Skeletal muscle tissue (tissue), 3 donors: ENCODE measurements at regions not wholly inside any gene's neighbourhood (a gene's known extent, or its start where the extent isn't known, plus 50 kb on each side); places are given as distances from the start of the nearest gene placed in this dataset.

Experiments
- H3K27ac ChIP-seq: one replicate; pipeline ENCODE4 v1.7.0; 2013; ENCODE audit warnings: mild to moderate bottlenecking, low read depth, low read length, inconsistent platforms
- H3K27me3 ChIP-seq, 3 donors: one replicate each; pipeline ENCODE4 v1.7.0; 2013; ENCODE audit warnings: low read length in 3 of 3; ENCODE audit not compliant: control insufficient read depth in 3 of 3, insufficient read depth in 3 of 3
- H3K36me3 ChIP-seq, 3 donors: one replicate each; pipeline ENCODE4 v1.7.0; 2013; ENCODE audit warnings: low read length in 3 of 3; ENCODE audit not compliant: control insufficient read depth in 3 of 3, insufficient read depth in 3 of 3
- H3K4me1 ChIP-seq, 3 donors: one replicate each; pipeline ENCODE4 v1.7.0; 2013; ENCODE audit warnings: low read length in 3 of 3, mild to moderate bottlenecking in 3 of 3; ENCODE audit not compliant: control insufficient read depth in 3 of 3, insufficient read depth in 3 of 3
- H3K4me3 ChIP-seq, 3 donors: one replicate each; pipeline ENCODE4 v1.7.0; 2013; ENCODE audit warnings: low read length in 3 of 3
- H3K9ac ChIP-seq, 3 donors: one replicate each; pipeline ENCODE4 v1.7.0; 2013; ENCODE audit warnings: low read length in 3 of 3, mild to moderate bottlenecking in 3 of 3, moderate library complexity in 2 of 3, low read depth in 1 of 3
- H3K9me3 ChIP-seq, 3 donors: one replicate each; pipeline ENCODE4 v1.7.0; 2013; ENCODE audit warnings: low read length in 3 of 3; ENCODE audit not compliant: control insufficient read depth in 3 of 3
- donor health status: Osteomylitis.

- no peak overlapping the region for H3K27ac ChIP-seq
- no peaks in the 10 kb centered on the region for H3K36me3 ChIP-seq
- H3K4me1 ChIP-seq, result no peaks in the 10 kb centered on the region
- no peaks in the 10 kb centered on the region for H3K9me3 ChIP-seq
- no peak overlapping the region for H3K4me3 ChIP-seq
- no peak overlapping the region for H3K9ac ChIP-seq
- H3K27me3 ChIP-seq, result peaks cover 0 to 2% (median 0%) of the 10 kb centered on the region in 3 donors
Measured at GRCh38 chr18:37712776-37713175, 147.2 kb upstream of the CELF4 start.

- Histone ChIP-seq H3K9ac (no peak overlapping the region), H3K36me3 (no peaks in the 10 kb centered on the region), H3K9me3 (no peaks in the 10 kb centered on the region), H3K4me3 (no peak overlapping the region), H3K27ac (no peak overlapping the region), H3K27me3 (no peaks in the 10 kb centered on the region), H3K4me1 (no peaks in the 10 kb centered on the region)
Measured at GRCh38 chr18:37711766-37712505, 146.3 kb upstream of the CELF4 start.

GRCh38 chr18:37710726-37711125 is 145.1 kb upstream of the CELF4 start:
- Histone ChIP-seq H3K4me1 (no peaks in the 10 kb centered on the region), H3K9ac (no peak overlapping the region), H3K4me3 (no peak overlapping the region), H3K27me3 (no peaks in the 10 kb centered on the region), H3K27ac (no peak overlapping the region), H3K36me3 (no peaks in the 10 kb centered on the region), H3K9me3 (no peaks in the 10 kb centered on the region)

- no peaks in the 10 kb centered on the region for H3K27me3 ChIP-seq
- H3K36me3 ChIP-seq, result no peaks in the 10 kb centered on the region
- no peaks in the 10 kb centered on the region for H3K4me1 ChIP-seq
- H3K9me3 ChIP-seq, result no peaks in the 10 kb centered on the region
- H3K4me3 ChIP-seq, result no peak overlapping the region
- H3K27ac ChIP-seq, result no peak overlapping the region
- no peak overlapping the region for H3K9ac ChIP-seq
Measured at GRCh38 chr18:37709740-37710139, 144.1 kb upstream of the CELF4 start.

- H3K27ac ChIP-seq, result no peak overlapping the region
- no peaks in the 10 kb centered on the region for H3K9me3 ChIP-seq
- H3K4me3 ChIP-seq, result no peak overlapping the region
- no peaks in the 10 kb centered on the region for H3K27me3 ChIP-seq
- no peaks in the 10 kb centered on the region for H3K36me3 ChIP-seq
- no peaks in the 10 kb centered on the region for H3K4me1 ChIP-seq
- H3K9ac ChIP-seq, result no peak overlapping the region
Measured at GRCh38 chr18:37705016-37705415, 139.4 kb upstream of the CELF4 start.

GRCh38 chr18:37702841-37703240 is 137.2 kb upstream of the CELF4 start:
- Histone ChIP-seq H3K9ac (no peak overlapping the region), H3K9me3 (no peaks in the 10 kb centered on the region), H3K27ac (no peak overlapping the region), H3K4me3 (no peak overlapping the region), H3K36me3 (no peaks in the 10 kb centered on the region), H3K27me3 (no peaks in the 10 kb centered on the region), H3K4me1 (no peaks in the 10 kb centered on the region)

- Histone ChIP-seq H3K9me3 (no peaks in the 10 kb centered on the region), H3K36me3 (no peaks in the 10 kb centered on the region), H3K9ac (no peak overlapping the region), H3K4me3 (no peak overlapping the region), H3K27ac (no peak overlapping the region), H3K27me3 (no peaks in the 10 kb centered on the region), H3K4me1 (no peaks in the 10 kb centered on the region)
Measured at GRCh38 chr18:37701967-37702366, 136.4 kb upstream of the CELF4 start.

- Histone ChIP-seq H3K9me3 (peaks cover 0 to 2% (median 2%) of the 10 kb centered on the region in 3 donors), H3K9ac (no peak overlapping the region), H3K36me3 (no peaks in the 10 kb centered on the region), H3K4me1 (no peaks in the 10 kb centered on the region), H3K27me3 (no peaks in the 10 kb centered on the region), H3K27ac (no peak overlapping the region), H3K4me3 (no peak overlapping the region)
Measured at GRCh38 chr18:37698508-37699040, 133.0 kb upstream of the CELF4 start.

- Histone ChIP-seq H3K4me1 (no peaks in the 10 kb centered on the region), H3K27ac (no peak overlapping the region), H3K4me3 (no peak overlapping the region), H3K9ac (no peak overlapping the region), H3K36me3 (no peaks in the 10 kb centered on the region), H3K9me3 (peaks cover 0 to 2% (median 2%) of the 10 kb centered on the region in 3 donors), H3K27me3 (no peaks in the 10 kb centered on the region)
Measured at GRCh38 chr18:37694516-37694915, 128.9 kb upstream of the CELF4 start.

- Histone ChIP-seq H3K9ac (no peak overlapping the region), H3K27ac (no peak overlapping the region), H3K27me3 (no peaks in the 10 kb centered on the region), H3K36me3 (no peaks in the 10 kb centered on the region), H3K9me3 (peaks cover 0 to 2% (median 2%) of the 10 kb centered on the region in 3 donors), H3K4me1 (no peaks in the 10 kb centered on the region), H3K4me3 (no peak overlapping the region)
Measured at GRCh38 chr18:37691162-37691561, 125.6 kb upstream of the CELF4 start.
